Colonic mucosa (tissue), 4 donors: ENCODE measurements at regions not wholly inside any gene's neighbourhood (a gene's known extent, or its start where the extent isn't known, plus 50 kb on each side); places are given as distances from the start of the nearest gene placed in this dataset.
"Not testable (repeated sequence)": the region's sequence is repeated elsewhere in the genome, so short reads cannot be mapped to it uniquely, and the experiment has no call there.

Experiments
- DNase-seq: peaks from one replicate; pipeline ENCODE4 v3.0.0-alpha.2; 2020
- H3K27ac ChIP-seq: fragments of 200-600 bp; one replicate; pipeline ENCODE4 v1.8.0; 2021
- H3K27me3 ChIP-seq: fragments of 200-600 bp; one replicate; pipeline ENCODE4 v1.8.0; 2021
- H3K36me3 ChIP-seq: fragments of 200-600 bp; one replicate; pipeline ENCODE4 v1.8.0; 2021
- H3K4me1 ChIP-seq: fragments of 200-600 bp; one replicate; pipeline ENCODE4 v1.8.0; 2021; ENCODE audit warnings: mild to moderate bottlenecking
- H3K4me3 ChIP-seq: fragments of 200-600 bp; one replicate; pipeline ENCODE4 v1.8.0; 2021
- H3K9ac ChIP-seq, 2 donors: one replicate each; pipeline ENCODE4 v1.7.0; 2013; ENCODE audit warnings: control low read depth in 2 of 2, low read depth in 2 of 2, low read length in 2 of 2
- H3K9me3 ChIP-seq: fragments of 200-600 bp; one replicate; pipeline ENCODE4 v1.8.0; 2021
- CTCF ChIP-seq: fragments of 200-600 bp; IDR thresholded peaks from one replicate; pipeline ENCODE4 v1.8.0; 2022; ENCODE audit warnings: antibody characterized with exemption, mild to moderate bottlenecking
- intact Hi-C: fragments of 100-400 bp; cut with DNase I; formaldehyde crosslinking; loops from one replicate; pipeline ENCODE4 v1.14.1; 2022
- donor health status: healthy.
- donor health status: DM: no; HTN: no; CAD: no.
- donor health status: DM: no; HTN: no; CAD: no.

GRCh38 chr5:105868038-105868780, 1802.5 kb downstream of the EFNA5 start:
- Histone ChIP-seq H3K9ac (no peak overlapping the region), H3K4me1 (no peaks in the 10 kb centered on the region), H3K27me3 (no peaks in the 10 kb centered on the region), H3K27ac (no peak overlapping the region), H3K36me3 (no peaks in the 10 kb centered on the region), H3K4me3 (no peak overlapping the region), H3K9me3 (no peaks in the 10 kb centered on the region)
- intact Hi-C loops = no loop called here
- TF ChIP-seq CTCF = no peak
- no peak for DNase-seq

GRCh38 chr5:105865834-105866233, 1804.9 kb downstream of the EFNA5 start:
- Histone ChIP-seq H3K27ac (no peak overlapping the region), H3K9me3 (no peaks in the 10 kb centered on the region), H3K9ac (no peak overlapping the region), H3K27me3 (no peaks in the 10 kb centered on the region), H3K4me3 (no peak overlapping the region), H3K4me1 (no peaks in the 10 kb centered on the region), H3K36me3 (no peaks in the 10 kb centered on the region)
- intact Hi-C loops = no loop called here
- no peak for TF ChIP-seq CTCF
- no peak for DNase-seq

- H3K9ac ChIP-seq, H3K4me1 ChIP-seq, H3K4me3 ChIP-seq, H3K9me3 ChIP-seq, DNase-seq, H3K36me3 ChIP-seq, H3K27ac ChIP-seq, intact Hi-C loops, H3K27me3 ChIP-seq: not testable (repeated sequence)
Observed at GRCh38 chr5:105859350-105859749, 1811.4 kb downstream of the EFNA5 start.

GRCh38 chr5:105849701-105850100, 1821.0 kb downstream of the EFNA5 start:
- Histone ChIP-seq H3K27me3 (no peaks in the 10 kb centered on the region), H3K4me1 (no peaks in the 10 kb centered on the region), H3K36me3 (no peaks in the 10 kb centered on the region), H3K4me3 (no peak overlapping the region), H3K27ac (no peak overlapping the region), H3K9ac (no peak overlapping the region), H3K9me3 (no peaks in the 10 kb centered on the region)
- intact Hi-C loops = no loop called here
- no peak for DNase-seq
- no peak for TF ChIP-seq CTCF

GRCh38 chr5:105840800-105841199, 1829.9 kb downstream of the EFNA5 start:
- no peaks in the 10 kb centered on the region for H3K27me3 ChIP-seq
- TF ChIP-seq CTCF = no peak
- DNase-seq = no peak
- H3K4me3 ChIP-seq = no peak overlapping the region
- intact Hi-C loops = no loop called here
- H3K9me3 ChIP-seq = no peaks in the 10 kb centered on the region
- H3K9ac ChIP-seq = no peak overlapping the region
- no peaks in the 10 kb centered on the region for H3K4me1 ChIP-seq
- no peaks in the 10 kb centered on the region for H3K36me3 ChIP-seq
- H3K27ac ChIP-seq = no peak overlapping the region

- TF ChIP-seq CTCF = no peak
- H3K9me3 ChIP-seq = no peaks in the 10 kb centered on the region
- no peak overlapping the region for H3K4me3 ChIP-seq
- no peak overlapping the region for H3K9ac ChIP-seq
- H3K27me3 ChIP-seq = no peaks in the 10 kb centered on the region
- no peaks in the 10 kb centered on the region for H3K4me1 ChIP-seq
- intact Hi-C loops = no loop called here
- no peak for DNase-seq
- H3K36me3 ChIP-seq = no peaks in the 10 kb centered on the region
- no peak overlapping the region for H3K27ac ChIP-seq
Observed at GRCh38 chr5:105836887-105837286, 1833.8 kb downstream of the EFNA5 start.
